ENCODE measurements at regions not wholly inside any gene's neighbourhood (a gene's known extent, or its start where the extent isn't known, plus 50 kb on each side); places are given as distances from the start of the nearest gene placed in this dataset.

DNA sequence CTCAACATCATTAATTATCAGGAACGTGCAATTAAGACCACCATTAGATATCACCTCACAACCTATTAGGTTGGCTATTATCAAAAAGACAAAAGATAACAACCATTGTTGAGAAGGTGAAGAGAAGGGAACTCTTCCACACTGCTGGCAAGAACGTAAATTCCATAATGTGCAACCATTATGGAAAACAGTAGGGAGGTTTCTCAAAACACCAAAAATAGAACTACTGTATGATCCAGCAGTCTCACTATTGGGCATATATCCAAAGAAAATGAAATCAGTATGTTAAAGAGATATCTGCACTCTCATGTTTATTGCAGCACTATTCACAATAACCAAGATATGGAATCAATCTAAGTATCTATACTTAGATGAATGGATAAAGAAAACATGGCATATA, 51.6 kb upstream of the OR4E1 start:
- intact Hi-C loops (cut with DNase I; ENCODE audit: low total_unique reads) (no loop called here), in situ Hi-C loops (cut with MboI; ENCODE audit: low sequenced_read_pairs in 4 of 4) (no loop called here)
- Histone ChIP-seq H3K9me3 (no peaks in the 10 kb centered on the region), H3K27ac (no peak overlapping the region), H3K4me1 (no peaks in the 10 kb centered on the region), H3K4me3 (no peak overlapping the region), H3K27me3 (no peaks in the 10 kb centered on the region), H3K36me3 (no peaks in the 10 kb centered on the region)
- ATAC-seq, result no peak
- DNase-seq, result no peak
- TF ChIP-seq, protein P1, sequence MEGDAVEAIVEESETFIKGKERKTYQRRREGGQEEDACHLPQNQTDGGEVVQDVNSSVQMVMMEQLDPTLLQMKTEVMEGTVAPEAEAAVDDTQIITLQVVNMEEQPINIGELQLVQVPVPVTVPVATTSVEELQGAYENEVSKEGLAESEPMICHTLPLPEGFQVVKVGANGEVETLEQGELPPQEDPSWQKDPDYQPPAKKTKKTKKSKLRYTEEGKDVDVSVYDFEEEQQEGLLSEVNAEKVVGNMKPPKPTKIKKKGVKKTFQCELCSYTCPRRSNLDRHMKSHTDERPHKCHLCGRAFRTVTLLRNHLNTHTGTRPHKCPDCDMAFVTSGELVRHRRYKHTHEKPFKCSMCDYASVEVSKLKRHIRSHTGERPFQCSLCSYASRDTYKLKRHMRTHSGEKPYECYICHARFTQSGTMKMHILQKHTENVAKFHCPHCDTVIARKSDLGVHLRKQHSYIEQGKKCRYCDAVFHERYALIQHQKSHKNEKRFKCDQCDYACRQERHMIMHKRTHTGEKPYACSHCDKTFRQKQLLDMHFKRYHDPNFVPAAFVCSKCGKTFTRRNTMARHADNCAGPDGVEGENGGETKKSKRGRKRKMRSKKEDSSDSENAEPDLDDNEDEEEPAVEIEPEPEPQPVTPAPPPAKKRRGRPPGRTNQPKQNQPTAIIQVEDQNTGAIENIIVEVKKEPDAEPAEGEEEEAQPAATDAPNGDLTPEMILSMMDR (IDR thresholded peaks at IDR 0.05 in 4 of 5, conservative IDR thresholded peaks at IDR 0.05 in 1 of 5), result no peak
- TF ChIP-seq POLR2A (IDR thresholded peaks at IDR 0.05), result no peak

DNA sequence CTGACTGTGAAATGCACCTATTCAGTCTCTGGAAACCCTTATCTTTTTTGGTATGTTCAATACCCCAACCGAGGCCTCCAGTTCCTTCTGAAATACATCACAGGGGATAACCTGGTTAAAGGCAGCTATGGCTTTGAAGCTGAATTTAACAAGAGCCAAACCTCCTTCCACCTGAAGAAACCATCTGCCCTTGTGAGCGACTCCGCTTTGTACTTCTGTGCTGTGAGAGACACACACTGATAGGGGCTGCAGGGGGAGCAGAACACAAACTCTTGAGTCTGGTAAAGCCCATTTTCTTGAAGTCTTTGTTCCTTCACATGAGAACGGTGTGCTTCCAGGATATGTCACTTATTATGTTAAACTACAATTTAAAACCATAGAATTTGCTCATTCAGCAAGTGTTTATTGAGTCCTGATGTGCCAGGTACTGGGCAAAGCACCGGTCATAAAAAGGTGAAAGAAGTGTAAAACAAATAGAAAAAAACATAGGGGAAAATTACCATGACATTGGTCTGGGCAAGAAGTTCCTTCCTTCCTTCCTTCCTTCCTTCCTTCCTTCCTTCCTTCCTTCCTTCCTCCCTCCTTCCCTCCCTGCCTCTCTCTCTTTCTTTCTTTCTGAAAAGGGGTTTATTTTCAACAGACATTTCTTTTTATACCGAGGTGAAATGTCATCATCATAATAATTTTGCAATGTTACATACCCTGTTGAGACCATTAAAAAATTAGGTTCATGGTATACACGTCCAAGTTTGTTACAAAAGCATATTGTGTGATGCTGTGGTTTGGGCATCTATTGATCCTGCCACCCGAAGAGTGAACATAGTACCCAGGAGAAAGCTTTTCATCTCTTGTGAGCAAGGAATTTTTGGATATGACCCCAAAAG, 50.7 kb upstream of the OR4E1 start:
- intact Hi-C loops (cut with DNase I; ENCODE audit: low total_unique reads), result no loop called here

GRCh38 chr14:21723431-21724045, 49.9 kb upstream of the OR4E1 start:
- no peaks in the 10 kb centered on the region for H3K27me3 ChIP-seq
- TF ChIP-seq POLR2A (IDR thresholded peaks at IDR 0.05), result no peak
- TF ChIP-seq, protein P1 (IDR thresholded peaks at IDR 0.05 in 4 of 5, conservative IDR thresholded peaks at IDR 0.05 in 1 of 5), result no peak
- no peaks in the 10 kb centered on the region for H3K9me3 ChIP-seq
- in situ Hi-C loops (cut with MboI; ENCODE audit: low sequenced_read_pairs in 4 of 4), result no loop called here
- intact Hi-C loops (cut with DNase I; ENCODE audit: low total_unique reads), result no loop called here
- no peak overlapping the region for H3K27ac ChIP-seq
- ATAC-seq, result no peak
- H3K36me3 ChIP-seq, result no peaks in the 10 kb centered on the region
- DNase-seq, result no peak
- H3K4me3 ChIP-seq, result no peak overlapping the region
- no peaks in the 10 kb centered on the region for H3K4me1 ChIP-seq

More for the DNA sequence above, 50.7 kb upstream of the OR4E1 start:
- TF ChIP-seq, protein P1 (IDR thresholded peaks at IDR 0.05 in 4 of 5, conservative IDR thresholded peaks at IDR 0.05 in 1 of 5), result no peak
- TF ChIP-seq POLR2A (IDR thresholded peaks at IDR 0.05), result no peak
- no peak for DNase-seq
- ATAC-seq, result no peak
- H3K4me1 ChIP-seq, result no peaks in the 10 kb centered on the region
- no peaks in the 10 kb centered on the region for H3K27me3 ChIP-seq
- no peak overlapping the region for H3K4me3 ChIP-seq
- in situ Hi-C loops (cut with MboI; ENCODE audit: low sequenced_read_pairs in 4 of 4), result no loop called here
- no peaks in the 10 kb centered on the region for H3K36me3 ChIP-seq
- H3K9me3 ChIP-seq, result no peaks in the 10 kb centered on the region
- H3K27ac ChIP-seq, result no peak overlapping the region
